Type B pancreatic cell (in vitro differentiated cells): ENCODE measurements at regions not wholly inside any gene's neighbourhood (a gene's known extent, or its start where the extent isn't known, plus 50 kb on each side); places are given as distances from the start of the nearest gene placed in this dataset.

Source experiments
- DNase-seq: peaks from one replicate; pipeline ENCODE4 v3.0.0; 2021; ENCODE audit warnings: mixed read lengths; ENCODE audit not compliant: unreplicated experiment; ENCODE audit errors: extremely low spot score
- H3K27ac Mint-ChIP-seq: 2 replicates; pipeline ENCODE4 v1.8.0; 2021; ENCODE audit warnings: mild to moderate bottlenecking, mixed read lengths
- H3K27me3 Mint-ChIP-seq: 2 replicates; pipeline ENCODE4 v1.8.0; 2021; ENCODE audit warnings: mixed read lengths
- H3K36me3 Mint-ChIP-seq: 2 replicates; pipeline ENCODE4 v1.8.0; 2021; ENCODE audit warnings: mixed read lengths
- H3K4me1 Mint-ChIP-seq: one replicate; pipeline ENCODE4 v1.8.0; 2021; ENCODE audit warnings: mixed read lengths; ENCODE audit not compliant: unreplicated experiment
- H3K4me3 Mint-ChIP-seq: 2 replicates; pipeline ENCODE4 v1.8.0; 2021; ENCODE audit warnings: mild to moderate bottlenecking, mixed read lengths
- H3K9me3 Mint-ChIP-seq: 2 replicates; pipeline ENCODE4 v1.8.0; 2021; ENCODE audit warnings: mixed read lengths
- TF ChIP-seq, protein P1 (sequence below): fragments of 200-600 bp; sonication (generic); conservative IDR thresholded peaks from 2 replicates; pipeline ENCODE4 v1.5.0; 2021; ENCODE audit warnings: antibody characterized with exemption, mild to moderate bottlenecking

DNA sequence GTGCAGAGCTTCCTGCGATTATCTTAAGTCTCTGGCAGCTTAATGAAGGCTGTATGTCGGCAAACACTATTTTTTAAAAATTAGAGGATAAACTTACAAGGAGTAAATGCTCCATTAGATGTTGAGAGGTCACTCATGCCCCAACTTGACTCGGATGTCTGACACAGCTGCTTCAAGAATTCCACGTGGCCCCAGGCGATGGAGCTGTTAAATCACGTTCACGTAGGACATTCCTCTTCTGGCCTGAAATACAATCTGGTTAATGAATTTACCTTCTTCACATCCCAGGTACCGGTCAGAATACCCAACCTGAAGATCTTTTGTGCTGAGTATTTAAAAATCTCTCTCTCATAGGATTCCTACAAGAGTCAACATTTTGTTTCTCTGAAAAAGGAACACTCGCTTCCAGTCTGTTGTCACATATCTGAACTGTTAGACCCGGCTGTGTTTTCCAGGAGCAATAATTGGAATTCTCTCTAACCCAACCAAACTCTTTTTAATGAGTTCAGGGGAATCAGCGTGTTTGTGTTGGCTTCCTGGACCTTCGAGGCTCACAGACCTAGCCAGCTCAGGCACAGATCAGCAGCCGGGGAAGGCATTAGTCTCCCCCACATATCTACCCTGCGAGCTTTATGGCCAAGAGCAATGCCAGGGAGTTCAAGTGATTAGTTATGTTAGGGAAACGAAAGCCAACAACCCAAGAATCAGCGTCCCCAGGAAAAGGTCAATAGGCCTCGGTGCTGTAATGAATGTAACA is 284.9 kb downstream of the FGFR2 start:
- no peak for DNase-seq

DNA sequence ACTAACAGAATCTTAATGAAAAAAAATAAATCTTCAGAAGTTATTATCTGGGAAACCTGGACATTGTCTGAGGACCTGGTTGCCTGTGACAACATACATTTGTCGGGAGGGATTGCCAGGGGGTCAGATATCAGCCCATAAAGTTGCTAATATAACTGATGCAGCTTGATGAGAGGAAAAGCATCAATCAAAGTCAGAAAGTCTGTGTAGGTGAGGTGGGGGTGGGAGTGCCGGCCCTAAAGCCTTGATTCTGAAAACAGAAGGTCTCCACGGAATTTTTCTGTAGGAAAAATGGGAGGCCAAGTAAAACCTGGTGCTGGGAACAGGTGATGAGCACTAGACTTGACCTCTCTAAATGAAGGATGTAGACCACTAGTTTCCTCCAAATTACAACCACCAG is 281.8 kb downstream of the FGFR2 start:
- TF ChIP-seq, protein P1, sequence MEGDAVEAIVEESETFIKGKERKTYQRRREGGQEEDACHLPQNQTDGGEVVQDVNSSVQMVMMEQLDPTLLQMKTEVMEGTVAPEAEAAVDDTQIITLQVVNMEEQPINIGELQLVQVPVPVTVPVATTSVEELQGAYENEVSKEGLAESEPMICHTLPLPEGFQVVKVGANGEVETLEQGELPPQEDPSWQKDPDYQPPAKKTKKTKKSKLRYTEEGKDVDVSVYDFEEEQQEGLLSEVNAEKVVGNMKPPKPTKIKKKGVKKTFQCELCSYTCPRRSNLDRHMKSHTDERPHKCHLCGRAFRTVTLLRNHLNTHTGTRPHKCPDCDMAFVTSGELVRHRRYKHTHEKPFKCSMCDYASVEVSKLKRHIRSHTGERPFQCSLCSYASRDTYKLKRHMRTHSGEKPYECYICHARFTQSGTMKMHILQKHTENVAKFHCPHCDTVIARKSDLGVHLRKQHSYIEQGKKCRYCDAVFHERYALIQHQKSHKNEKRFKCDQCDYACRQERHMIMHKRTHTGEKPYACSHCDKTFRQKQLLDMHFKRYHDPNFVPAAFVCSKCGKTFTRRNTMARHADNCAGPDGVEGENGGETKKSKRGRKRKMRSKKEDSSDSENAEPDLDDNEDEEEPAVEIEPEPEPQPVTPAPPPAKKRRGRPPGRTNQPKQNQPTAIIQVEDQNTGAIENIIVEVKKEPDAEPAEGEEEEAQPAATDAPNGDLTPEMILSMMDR: no peak
- H3K4me1 Mint-ChIP-seq: peaks cover 33% of the 10 kb centered on the region
- no peak for DNase-seq
- no peaks in the 10 kb centered on the region for H3K27me3 Mint-ChIP-seq
- no peak overlapping the region for H3K4me3 Mint-ChIP-seq
- peaks cover 9% of the 10 kb centered on the region for H3K9me3 Mint-ChIP-seq
- H3K27ac Mint-ChIP-seq: no peak overlapping the region
- no peaks in the 10 kb centered on the region for H3K36me3 Mint-ChIP-seq

More for the DNA sequence above, 284.9 kb downstream of the FGFR2 start:
- peak overlapping the region; percentile 34 for H3K4me3 Mint-ChIP-seq
- H3K27ac Mint-ChIP-seq: peak overlapping the region; percentile 48
- H3K4me1 Mint-ChIP-seq: peaks cover 51% of the 10 kb centered on the region
- TF ChIP-seq, protein P1: no peak
- H3K27me3 Mint-ChIP-seq: peaks cover 1% of the 10 kb centered on the region
- H3K9me3 Mint-ChIP-seq: peaks cover 15% of the 10 kb centered on the region
- H3K36me3 Mint-ChIP-seq: peaks cover 6% of the 10 kb centered on the region

DNA sequence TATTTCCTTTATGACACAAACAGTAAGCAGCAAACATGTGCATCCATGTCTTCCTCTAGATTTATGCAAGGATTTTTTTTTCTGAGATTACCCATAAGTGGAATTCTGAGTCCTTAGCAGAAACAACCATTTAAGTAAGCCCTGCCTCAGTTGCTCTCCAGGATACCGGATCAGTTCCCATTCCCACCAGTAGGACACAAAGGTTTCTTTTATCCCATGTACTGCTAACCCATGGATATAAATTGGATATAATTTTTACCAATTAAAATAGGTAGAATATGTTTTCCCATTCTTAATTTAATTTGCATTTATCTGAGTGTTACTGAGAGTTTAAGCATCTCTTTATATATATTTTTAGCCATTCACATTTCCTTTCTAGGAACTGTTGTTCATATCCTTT is 280.9 kb downstream of the FGFR2 start:
- Mint-ChIP-seq H3K4me3 (no peak overlapping the region), H3K36me3 (no peaks in the 10 kb centered on the region), H3K27ac (no peak overlapping the region), H3K4me1 (peaks cover 27% of the 10 kb centered on the region), H3K9me3 (peaks cover 9% of the 10 kb centered on the region), H3K27me3 (no peaks in the 10 kb centered on the region)
- no peak for DNase-seq
- TF ChIP-seq, protein P1: peak; percentile 59

DNA sequence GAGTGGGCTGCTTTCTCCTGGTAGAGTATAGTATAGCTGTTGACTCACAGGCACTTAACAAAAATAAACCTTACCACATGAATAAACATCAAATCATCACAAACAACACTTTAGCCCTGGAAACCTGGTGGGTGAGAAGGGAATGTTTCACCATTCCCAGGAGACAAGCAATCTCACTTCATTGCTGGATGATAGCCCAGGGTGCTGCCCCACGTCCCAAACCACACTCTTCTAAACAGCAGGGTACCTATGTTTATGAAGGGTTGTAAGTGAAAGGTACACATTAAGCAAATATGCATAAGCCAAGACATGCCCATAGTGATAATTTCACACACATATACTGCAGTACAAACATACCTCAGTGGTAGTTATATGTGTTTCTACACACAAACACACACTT is 276.2 kb downstream of the FGFR2 start:
- TF ChIP-seq, protein P1: no peak
- no peak overlapping the region for H3K27ac Mint-ChIP-seq
- no peak for DNase-seq
- no peak overlapping the region for H3K4me3 Mint-ChIP-seq
- H3K36me3 Mint-ChIP-seq: no peaks in the 10 kb centered on the region
- H3K9me3 Mint-ChIP-seq: peaks cover 7% of the 10 kb centered on the region
- H3K4me1 Mint-ChIP-seq: peaks cover 19% of the 10 kb centered on the region
- no peaks in the 10 kb centered on the region for H3K27me3 Mint-ChIP-seq

DNA sequence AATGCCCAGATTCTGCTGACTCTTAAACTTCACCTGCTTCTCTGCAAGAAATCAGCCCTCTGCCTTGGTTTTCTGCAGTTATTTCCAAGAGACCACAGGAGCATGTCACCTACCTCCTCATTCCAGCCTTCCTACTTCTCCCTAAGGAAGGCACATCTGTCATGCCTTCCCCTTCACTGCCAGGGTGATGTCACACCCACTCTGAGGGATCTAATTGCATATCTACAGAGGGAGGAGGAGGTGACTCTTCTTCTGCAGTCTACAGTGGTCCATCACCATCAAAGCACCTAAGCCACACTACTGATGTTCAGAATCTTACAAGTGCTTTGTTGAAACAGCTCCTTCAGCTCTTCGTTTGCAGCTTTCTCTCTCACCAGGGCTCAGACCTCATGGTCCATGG is 275.5 kb downstream of the FGFR2 start:
- Mint-ChIP-seq H3K4me3 (no peak overlapping the region), H3K36me3 (no peaks in the 10 kb centered on the region), H3K4me1 (peaks cover 19% of the 10 kb centered on the region), H3K27ac (no peak overlapping the region), H3K9me3 (peaks cover 4% of the 10 kb centered on the region), H3K27me3 (no peaks in the 10 kb centered on the region)
- TF ChIP-seq, protein P1: no peak
- DNase-seq: no peak
